ENCODE measurements at regions not wholly inside any gene's neighbourhood (a gene's known extent, or its start where the extent isn't known, plus 50 kb on each side); places are given as distances from the start of the nearest gene placed in this dataset.

GRCh38 chr22:25404928-25405816 lies 159.3 kb upstream of the GRK3 start (continued):
- TF ChIP-seq ARID4A (CRISPR knock-in tag; IDR thresholded peaks at IDR 0.05; ENCODE audit: borderline replicate concordance) (peak; percentile 23; the same call in 1 of the 2 replicates), POLR2A (IDR thresholded peaks at IDR 0.05; ENCODE audit: insufficient read depth in 1 of 2, low read depth in 2 of 2, low read length in 2 of 2) (peak in 1 of 2 experiments; percentile 60; a peak in 2 of 4 replicates), ASH2L (IDR thresholded peaks at IDR 0.05; ENCODE audit: insufficient read length, low read depth, low read length) (peak; percentile 27), SIN3A (IDR thresholded peaks at IDR 0.05; ENCODE audit: borderline replicate concordance, low read depth, low read length) (peak; percentile 49; the same call in 1 of the 2 replicates), RBFOX2 (IDR thresholded peaks at IDR 0.05; ENCODE audit: low read depth, low read length) (peak; percentile 64), PBX3 (CRISPR knock-in tag; IDR thresholded peaks at IDR 0.05; ENCODE audit: borderline replicate concordance) (no peak), THAP11 (CRISPR knock-in tag; IDR thresholded peaks at IDR 0.05) (peak; percentile 33; the same call in 1 of the 2 replicates), HINFP (CRISPR knock-in tag; IDR thresholded peaks at IDR 0.05; ENCODE audit: low read depth) (peak; percentile 68; the same call in 1 of the 2 replicates), TP53 (CRISPR knock-in tag; conservative IDR thresholded peaks at IDR 0.05) (no peak), ZNF691 (CRISPR knock-in tag; IDR thresholded peaks at IDR 0.05; ENCODE audit: borderline replicate concordance, low read depth) (0 out of 2 replicates have a peak, but pooled peaks have one; percentile 46), ZNF329 (CRISPR knock-in tag; IDR thresholded peaks at IDR 0.05; ENCODE audit: low read depth) (0 out of 2 replicates have a peak, but pooled peaks have one; percentile 38), ZNF10 (CRISPR knock-in tag; IDR thresholded peaks at IDR 0.05; ENCODE audit: borderline replicate concordance, low read depth) (no peak), ZNF441 (CRISPR knock-in tag; IDR thresholded peaks at IDR 0.05; ENCODE audit: borderline replicate concordance) (0 out of 2 replicates have a peak, but pooled peaks have one; percentile 45), ZNF563 (CRISPR knock-in tag; IDR thresholded peaks at IDR 0.05) (0 out of 2 replicates have a peak, but pooled peaks have one; percentile 22), ZNF574 (CRISPR knock-in tag; IDR thresholded peaks at IDR 0.05) (0 out of 2 replicates have a peak, but pooled peaks have one; percentile 20), SP4 (CRISPR knock-in tag; IDR thresholded peaks at IDR 0.05) (peak; percentile 51), ZFX (CRISPR knock-in tag; IDR thresholded peaks at IDR 0.05; ENCODE audit: low read depth) (peak; percentile 44; the same call in 1 of the 2 replicates)

All from HepG2 (cell line).